ENCODE measurements at regions not wholly inside any gene's neighbourhood (a gene's known extent, or its start where the extent isn't known, plus 50 kb on each side); places are given as distances from the start of the nearest gene placed in this dataset.

DNA sequence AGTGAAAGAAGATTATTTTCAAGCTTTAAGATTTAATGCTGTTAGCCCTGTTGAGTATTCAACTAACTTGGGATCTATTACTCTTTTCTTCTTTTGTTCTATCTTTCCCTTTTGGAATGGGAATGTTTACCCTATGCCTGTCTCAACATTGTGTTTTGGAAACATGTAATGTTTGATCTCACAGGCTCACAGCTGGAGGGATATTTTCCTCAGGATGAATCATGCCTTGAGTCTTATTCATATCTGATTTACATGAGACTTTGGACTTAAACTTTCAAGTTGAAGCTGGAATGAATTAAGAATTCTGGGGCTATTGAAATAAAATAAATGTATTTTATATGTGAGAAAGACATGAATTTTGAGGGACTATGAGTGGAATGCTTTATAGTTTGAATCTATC, 607.8 kb upstream of the PTGER4 start:
- Histone ChIP-seq H3K4me1 (ENCODE audit: control insufficient read depth, low read depth, low read length) (no peaks in the 10 kb centered on the region), H3K4me3 (ENCODE audit: low read length) (no peak overlapping the region), H3K9me3 (ENCODE audit: control insufficient read depth, low read depth, low read length) (no peaks in the 10 kb centered on the region), H3K27me3 (ENCODE audit: control insufficient read depth, insufficient read depth, low read length) (no peaks in the 10 kb centered on the region), H3K36me3 (ENCODE audit: control insufficient read depth, low read depth, low read length) (no peaks in the 10 kb centered on the region), H3K27ac (ENCODE audit: low read length) (no peak overlapping the region), H3K9ac (ENCODE audit: low read length) (no peak overlapping the region)

GRCh38 chr5:40066616-40067015, 613.1 kb upstream of the PTGER4 start:
- Histone ChIP-seq H3K4me1 (ENCODE audit: control insufficient read depth, low read depth, low read length) (no peaks in the 10 kb centered on the region), H3K27ac (ENCODE audit: low read length) (no peak overlapping the region), H3K36me3 (ENCODE audit: control insufficient read depth, low read depth, low read length) (no peaks in the 10 kb centered on the region), H3K27me3 (ENCODE audit: control insufficient read depth, insufficient read depth, low read length) (no peaks in the 10 kb centered on the region), H3K4me3 (ENCODE audit: low read length) (no peak overlapping the region), H3K9ac (ENCODE audit: low read length) (no peak overlapping the region), H3K9me3 (ENCODE audit: control insufficient read depth, low read depth, low read length) (no peaks in the 10 kb centered on the region)

GRCh38 chr5:40052808-40053207, 626.9 kb upstream of the PTGER4 start:
- Histone ChIP-seq H3K27me3 (ENCODE audit: control insufficient read depth, insufficient read depth, low read length) (no peaks in the 10 kb centered on the region), H3K27ac (ENCODE audit: low read length) (no peak overlapping the region), H3K4me1 (ENCODE audit: control insufficient read depth, low read depth, low read length) (no peaks in the 10 kb centered on the region)

DNA sequence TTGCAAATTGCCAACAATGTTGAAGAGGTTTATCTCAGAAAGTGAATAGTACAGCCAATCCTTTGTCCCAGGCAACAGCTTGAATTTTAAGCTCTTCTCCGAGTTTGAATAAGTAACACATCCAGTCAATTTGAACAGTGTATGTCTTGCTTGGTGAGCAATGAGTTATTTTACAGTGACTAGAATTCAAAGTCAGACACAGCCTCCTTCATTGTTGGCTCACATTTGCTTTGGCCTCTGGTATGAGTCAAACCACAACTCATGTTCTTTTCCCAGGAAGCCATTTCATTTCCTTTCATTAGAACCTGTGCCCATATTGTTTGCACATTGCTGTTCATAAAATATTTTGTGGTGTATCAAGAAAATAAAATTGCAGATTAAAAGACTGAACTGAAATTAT, 622.0 kb upstream of the DAB2 start:
- no peaks in the 10 kb centered on the region for H3K9me3 ChIP-seq (ENCODE audit: control insufficient read depth, low read depth, low read length)
- H3K4me1 ChIP-seq (ENCODE audit: control insufficient read depth, low read depth, low read length): no peaks in the 10 kb centered on the region
- no peaks in the 10 kb centered on the region for H3K36me3 ChIP-seq (ENCODE audit: control insufficient read depth, low read depth, low read length)
- H3K27me3 ChIP-seq (ENCODE audit: control insufficient read depth, insufficient read depth, low read length): no peaks in the 10 kb centered on the region
- no peak overlapping the region for H3K9ac ChIP-seq (ENCODE audit: low read length)
- H3K4me3 ChIP-seq (ENCODE audit: low read length): no peak overlapping the region
- H3K27ac ChIP-seq (ENCODE audit: low read length): no peak overlapping the region

More at GRCh38 chr5:40052808-40053207, 626.9 kb upstream of the PTGER4 start:
- Histone ChIP-seq H3K9me3 (ENCODE audit: control insufficient read depth, low read depth, low read length) (no peaks in the 10 kb centered on the region), H3K36me3 (ENCODE audit: control insufficient read depth, low read depth, low read length) (no peaks in the 10 kb centered on the region), H3K9ac (ENCODE audit: low read length) (no peak overlapping the region), H3K4me3 (ENCODE audit: low read length) (no peak overlapping the region)

GRCh38 chr5:40045429-40045828, 620.6 kb upstream of the DAB2 start:
- no peaks in the 10 kb centered on the region for H3K9me3 ChIP-seq (ENCODE audit: control insufficient read depth, low read depth, low read length)
- H3K4me1 ChIP-seq (ENCODE audit: control insufficient read depth, low read depth, low read length): no peaks in the 10 kb centered on the region
- H3K27ac ChIP-seq (ENCODE audit: low read length): no peak overlapping the region
- no peak overlapping the region for H3K4me3 ChIP-seq (ENCODE audit: low read length)
- no peaks in the 10 kb centered on the region for H3K36me3 ChIP-seq (ENCODE audit: control insufficient read depth, low read depth, low read length)
- no peak overlapping the region for H3K9ac ChIP-seq (ENCODE audit: low read length)
- H3K27me3 ChIP-seq (ENCODE audit: control insufficient read depth, insufficient read depth, low read length): no peaks in the 10 kb centered on the region

DNA sequence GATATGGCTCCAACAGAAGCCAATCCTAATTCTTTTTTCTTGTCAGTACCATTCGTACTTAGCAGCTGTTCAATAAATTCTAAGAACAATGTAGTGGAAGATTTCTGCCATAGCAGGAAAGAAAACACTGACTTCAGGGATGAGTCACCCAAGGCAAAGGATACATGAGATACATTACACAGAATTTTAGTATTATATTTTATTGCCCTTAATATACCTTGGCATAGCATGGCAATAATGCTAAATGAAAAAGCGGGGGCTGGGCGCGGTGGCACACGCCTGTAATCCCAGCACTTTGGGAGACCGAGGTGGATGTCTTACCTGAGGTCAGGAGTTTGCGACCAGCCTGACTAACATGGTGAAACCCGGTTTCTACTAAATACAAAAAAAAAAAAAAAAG, 619.1 kb upstream of the DAB2 start:
- H3K9me3 ChIP-seq (ENCODE audit: control insufficient read depth, low read depth, low read length): no peaks in the 10 kb centered on the region
- no peak overlapping the region for H3K9ac ChIP-seq (ENCODE audit: low read length)
- H3K27ac ChIP-seq (ENCODE audit: low read length): no peak overlapping the region
- no peak overlapping the region for H3K4me3 ChIP-seq (ENCODE audit: low read length)
- H3K4me1 ChIP-seq (ENCODE audit: control insufficient read depth, low read depth, low read length): no peaks in the 10 kb centered on the region
- no peaks in the 10 kb centered on the region for H3K27me3 ChIP-seq (ENCODE audit: control insufficient read depth, insufficient read depth, low read length)
- H3K36me3 ChIP-seq (ENCODE audit: control insufficient read depth, low read depth, low read length): no peaks in the 10 kb centered on the region

DNA sequence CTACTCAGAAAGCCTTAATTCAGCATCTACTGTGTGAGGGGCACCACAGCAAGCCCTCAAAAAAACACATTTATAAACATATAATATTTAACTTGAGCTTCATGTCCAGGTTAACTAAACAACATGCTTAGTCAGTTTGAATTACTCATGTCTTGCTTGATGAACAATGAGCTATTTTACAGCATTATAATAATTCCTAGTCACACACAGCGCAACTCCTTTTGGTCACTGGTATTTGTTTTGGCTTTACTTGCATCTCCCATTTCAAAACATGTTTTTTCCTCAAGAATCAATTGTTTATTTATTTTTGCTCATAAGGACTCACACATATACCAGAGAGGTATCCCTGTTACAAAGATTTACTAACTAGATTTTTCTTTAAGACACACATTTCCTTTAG, 616.7 kb upstream of the DAB2 start:
- Histone ChIP-seq H3K27ac (ENCODE audit: low read length) (no peak overlapping the region), H3K9me3 (ENCODE audit: control insufficient read depth, low read depth, low read length) (no peaks in the 10 kb centered on the region), H3K36me3 (ENCODE audit: control insufficient read depth, low read depth, low read length) (no peaks in the 10 kb centered on the region), H3K9ac (ENCODE audit: low read length) (no peak overlapping the region), H3K4me3 (ENCODE audit: low read length) (no peak overlapping the region), H3K4me1 (ENCODE audit: control insufficient read depth, low read depth, low read length) (no peaks in the 10 kb centered on the region), H3K27me3 (ENCODE audit: control insufficient read depth, insufficient read depth, low read length) (no peaks in the 10 kb centered on the region)

GRCh38 chr5:40037713-40038112, 612.9 kb upstream of the DAB2 start:
- no peaks in the 10 kb centered on the region for H3K9me3 ChIP-seq (ENCODE audit: control insufficient read depth, low read depth, low read length)
- H3K36me3 ChIP-seq (ENCODE audit: control insufficient read depth, low read depth, low read length): no peaks in the 10 kb centered on the region
- no peak overlapping the region for H3K4me3 ChIP-seq (ENCODE audit: low read length)
- H3K4me1 ChIP-seq (ENCODE audit: control insufficient read depth, low read depth, low read length): no peaks in the 10 kb centered on the region
- H3K27me3 ChIP-seq (ENCODE audit: control insufficient read depth, insufficient read depth, low read length): no peaks in the 10 kb centered on the region
- H3K27ac ChIP-seq (ENCODE audit: low read length): no peak overlapping the region
- no peak overlapping the region for H3K9ac ChIP-seq (ENCODE audit: low read length)

GRCh38 chr5:40034441-40034840, 609.7 kb upstream of the DAB2 start:
- Histone ChIP-seq H3K36me3 (ENCODE audit: control insufficient read depth, low read depth, low read length) (no peaks in the 10 kb centered on the region), H3K4me3 (ENCODE audit: low read length) (no peak overlapping the region), H3K27me3 (ENCODE audit: control insufficient read depth, insufficient read depth, low read length) (no peaks in the 10 kb centered on the region), H3K27ac (ENCODE audit: low read length) (no peak overlapping the region), H3K9ac (ENCODE audit: low read length) (no peak overlapping the region), H3K4me1 (ENCODE audit: control insufficient read depth, low read depth, low read length) (no peaks in the 10 kb centered on the region), H3K9me3 (ENCODE audit: control insufficient read depth, low read depth, low read length) (no peaks in the 10 kb centered on the region)

DNA sequence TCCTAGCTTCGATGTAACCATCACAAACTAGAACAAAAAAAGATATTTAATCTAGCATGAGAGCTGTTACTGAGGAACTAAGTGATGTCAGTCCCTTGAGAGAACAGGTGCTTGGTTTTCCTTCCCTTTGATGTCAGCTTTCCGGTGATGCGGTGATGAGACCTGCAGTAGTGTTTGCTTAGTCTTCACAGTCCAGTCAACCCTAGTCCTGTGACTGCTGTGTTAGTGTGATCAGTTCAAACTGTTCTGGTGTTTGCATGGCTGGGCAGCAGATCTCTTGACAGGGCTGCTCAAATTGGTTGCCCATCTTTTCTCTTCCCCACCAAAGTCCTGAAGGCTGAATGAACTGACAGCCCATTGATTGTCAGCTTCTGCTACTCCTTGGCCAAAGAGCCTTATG, 608.6 kb upstream of the DAB2 start:
- no peaks in the 10 kb centered on the region for H3K36me3 ChIP-seq (ENCODE audit: control insufficient read depth, low read depth, low read length)
- H3K27me3 ChIP-seq (ENCODE audit: control insufficient read depth, insufficient read depth, low read length): no peaks in the 10 kb centered on the region
- H3K4me3 ChIP-seq (ENCODE audit: low read length): no peak overlapping the region
- no peak overlapping the region for H3K9ac ChIP-seq (ENCODE audit: low read length)
- H3K27ac ChIP-seq (ENCODE audit: low read length): no peak overlapping the region
- H3K9me3 ChIP-seq (ENCODE audit: control insufficient read depth, low read depth, low read length): no peaks in the 10 kb centered on the region
- no peaks in the 10 kb centered on the region for H3K4me1 ChIP-seq (ENCODE audit: control insufficient read depth, low read depth, low read length)

DNA sequence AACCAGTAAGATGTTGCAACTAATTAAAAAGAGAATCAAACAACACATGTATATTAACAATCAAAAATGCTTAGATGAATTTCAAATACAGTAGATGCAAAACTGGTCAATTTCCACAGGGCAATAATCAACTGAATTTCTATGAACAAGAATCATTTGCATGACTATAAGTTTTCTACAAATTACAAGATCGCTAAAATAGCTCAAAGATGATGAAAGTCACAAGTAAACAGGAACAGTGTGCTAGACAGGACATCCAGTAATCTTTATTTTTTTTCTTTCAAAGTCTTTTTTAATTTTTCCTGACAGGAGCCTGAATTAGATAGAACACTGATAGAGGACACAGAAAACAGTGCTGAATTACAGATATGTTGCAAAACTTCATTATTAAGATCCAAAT, 608.2 kb upstream of the DAB2 start:
- Histone ChIP-seq H3K36me3 (ENCODE audit: control insufficient read depth, low read depth, low read length) (no peaks in the 10 kb centered on the region), H3K4me3 (ENCODE audit: low read length) (no peak overlapping the region), H3K4me1 (ENCODE audit: control insufficient read depth, low read depth, low read length) (no peaks in the 10 kb centered on the region), H3K9me3 (ENCODE audit: control insufficient read depth, low read depth, low read length) (no peaks in the 10 kb centered on the region), H3K9ac (ENCODE audit: low read length) (no peak overlapping the region), H3K27ac (ENCODE audit: low read length) (no peak overlapping the region), H3K27me3 (ENCODE audit: control insufficient read depth, insufficient read depth, low read length) (no peaks in the 10 kb centered on the region)

- H3K27ac ChIP-seq (ENCODE audit: low read length): no peak overlapping the region
These were observed 605.9 kb upstream of the DAB2 start for GRCh38 chr5:40030661-40031060.

More at GRCh38 chr5:40030661-40031060, 605.9 kb upstream of the DAB2 start:
- no peaks in the 10 kb centered on the region for H3K4me1 ChIP-seq (ENCODE audit: control insufficient read depth, low read depth, low read length)
- no peak overlapping the region for H3K9ac ChIP-seq (ENCODE audit: low read length)
- no peak overlapping the region for H3K4me3 ChIP-seq (ENCODE audit: low read length)
- no peaks in the 10 kb centered on the region for H3K36me3 ChIP-seq (ENCODE audit: control insufficient read depth, low read depth, low read length)
- H3K9me3 ChIP-seq (ENCODE audit: control insufficient read depth, low read depth, low read length): no peaks in the 10 kb centered on the region
- no peaks in the 10 kb centered on the region for H3K27me3 ChIP-seq (ENCODE audit: control insufficient read depth, insufficient read depth, low read length)

All from iPS-18a (cell line).